Left lung (tissue), 4 donors: ENCODE measurements at regions not wholly inside any gene's neighbourhood (a gene's known extent, or its start where the extent isn't known, plus 50 kb on each side); places are given as distances from the start of the nearest gene placed in this dataset.
A peak's percentile ranks its signal among the peaks of the same experiment; 100 is the strongest.

ENCODE experiments used
- ATAC-seq: fragments of 200-7000 bp; cut with Tn5 transposase; one replicate; pipeline ENCODE4 v1.9.1; 2020; ENCODE audit warnings: moderate library complexity
- DNase-seq, 4 donors: peaks; one replicate each; pipeline ENCODE4 v3.0.0-alpha.2; 2013 to 2020
- H3K27ac ChIP-seq, 2 donors: fragments of 200-600 bp; sonication (generic) in 1 of 2; one replicate each; pipeline versions ENCODE4 v1.5.0 to v1.8.0; 2020 to 2021
- H3K27me3 ChIP-seq, 2 donors: fragments of 200-600 bp; sonication (generic) in 1 of 2; one replicate each; pipeline versions ENCODE4 v1.5.0 to v1.8.0; 2020 to 2021
- H3K36me3 ChIP-seq, 2 donors: fragments of 200-600 bp; sonication (generic) in 1 of 2; one replicate each; pipeline versions ENCODE4 v1.5.0 to v1.8.0; 2020 to 2021
- H3K4me1 ChIP-seq, 2 donors: fragments of 200-600 bp; one replicate each; pipeline ENCODE4 v1.8.0; 2021
- H3K4me3 ChIP-seq, 2 donors: fragments of 200-600 bp; sonication (generic) in 1 of 2; one replicate each; pipeline versions ENCODE4 v1.5.0 to v1.8.0; 2020 to 2021; ENCODE audit warnings: mild to moderate bottlenecking in 1 of 2
- H3K9me3 ChIP-seq, 2 donors: fragments of 200-600 bp; sonication (generic) in 1 of 2; one replicate each; pipeline versions ENCODE4 v1.5.0 to v1.8.0; 2020 to 2021
- intact Hi-C, 2 donors: fragments of 100-400 bp; cut with DNase I; formaldehyde crosslinking; loops; one replicate each; pipeline versions ENCODE4 v1.11.2 to v1.14.2; 2022
- TF ChIP-seq, protein P1 (sequence below), 2 donors: fragments of 200-600 bp; sonication (generic) in 1 of 2; IDR thresholded peaks; one replicate each; pipeline versions ENCODE4 v1.5.0 to v1.8.0; 2021; ENCODE audit warnings: antibody characterized with exemption in 2 of 2
- donor health status: DM: no; HTN: yes; CAD: no.
- donor health status: DM: no; HTN: no; CAD: no.

DNA sequence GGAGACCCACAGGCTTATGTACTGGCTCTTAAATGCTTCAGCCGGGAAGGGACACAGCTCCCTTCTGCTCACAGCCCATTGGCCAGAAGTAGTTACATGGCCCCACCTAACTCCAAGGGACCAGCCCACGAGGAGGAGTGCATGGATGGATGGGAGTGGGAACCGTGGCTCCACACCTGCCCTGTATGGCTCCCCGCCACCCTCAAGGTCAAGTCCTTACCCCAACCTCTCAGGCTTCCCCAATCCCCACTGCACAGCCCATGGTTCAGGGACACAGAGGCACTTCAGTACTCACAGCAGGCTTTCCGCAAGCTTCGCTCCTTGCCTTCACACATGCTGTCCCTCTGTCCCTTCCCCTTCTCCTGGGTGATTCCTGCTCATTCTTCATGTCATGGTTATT is 137.9 kb upstream of the KCNG1 start:
- ATAC-seq = no peak
- Histone ChIP-seq H3K27me3 (peaks cover 0 to 66% of the 10 kb centered on the region in 2 donors), H3K27ac (no peak overlapping the region), H3K9me3 (no peaks in the 10 kb centered on the region), H3K4me3 (no peak overlapping the region), H3K4me1 (no peaks in the 10 kb centered on the region), H3K36me3 (no peaks in the 10 kb centered on the region)
- DNase-seq = no peak
- TF ChIP-seq, protein P1, sequence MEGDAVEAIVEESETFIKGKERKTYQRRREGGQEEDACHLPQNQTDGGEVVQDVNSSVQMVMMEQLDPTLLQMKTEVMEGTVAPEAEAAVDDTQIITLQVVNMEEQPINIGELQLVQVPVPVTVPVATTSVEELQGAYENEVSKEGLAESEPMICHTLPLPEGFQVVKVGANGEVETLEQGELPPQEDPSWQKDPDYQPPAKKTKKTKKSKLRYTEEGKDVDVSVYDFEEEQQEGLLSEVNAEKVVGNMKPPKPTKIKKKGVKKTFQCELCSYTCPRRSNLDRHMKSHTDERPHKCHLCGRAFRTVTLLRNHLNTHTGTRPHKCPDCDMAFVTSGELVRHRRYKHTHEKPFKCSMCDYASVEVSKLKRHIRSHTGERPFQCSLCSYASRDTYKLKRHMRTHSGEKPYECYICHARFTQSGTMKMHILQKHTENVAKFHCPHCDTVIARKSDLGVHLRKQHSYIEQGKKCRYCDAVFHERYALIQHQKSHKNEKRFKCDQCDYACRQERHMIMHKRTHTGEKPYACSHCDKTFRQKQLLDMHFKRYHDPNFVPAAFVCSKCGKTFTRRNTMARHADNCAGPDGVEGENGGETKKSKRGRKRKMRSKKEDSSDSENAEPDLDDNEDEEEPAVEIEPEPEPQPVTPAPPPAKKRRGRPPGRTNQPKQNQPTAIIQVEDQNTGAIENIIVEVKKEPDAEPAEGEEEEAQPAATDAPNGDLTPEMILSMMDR (IDR thresholded peaks at IDR 0.05) = no peak
- intact Hi-C loops = no loop called here

- H3K36me3 ChIP-seq = no peaks in the 10 kb centered on the region
- TF ChIP-seq, protein P1 (IDR thresholded peaks at IDR 0.05) = no peak
- intact Hi-C loops = no loop called here
- H3K27me3 ChIP-seq = peaks cover 0 to 73% of the 10 kb centered on the region in 2 donors
- H3K9me3 ChIP-seq = no peaks in the 10 kb centered on the region
- DNase-seq (no peak), ATAC-seq (no peak)
- H3K4me1 ChIP-seq = no peaks in the 10 kb centered on the region
- H3K4me3 ChIP-seq = no peak overlapping the region
- no peak overlapping the region for H3K27ac ChIP-seq
These were observed 137.1 kb upstream of the KCNG1 start for GRCh38 chr20:51159981-51160380.

- no peak overlapping the region for H3K4me3 ChIP-seq
- intact Hi-C loops = no loop called here
- DNase-seq (no peak), ATAC-seq (no peak)
- no peaks in the 10 kb centered on the region for H3K36me3 ChIP-seq
- H3K27me3 ChIP-seq = peaks cover 0 to 77% of the 10 kb centered on the region in 2 donors
- TF ChIP-seq, protein P1 (IDR thresholded peaks at IDR 0.05) = no peak
- no peak overlapping the region for H3K27ac ChIP-seq
- H3K4me1 ChIP-seq = no peaks in the 10 kb centered on the region
- H3K9me3 ChIP-seq = no peaks in the 10 kb centered on the region
These were observed 136.4 kb upstream of the KCNG1 start for GRCh38 chr20:51159303-51159702.

DNA sequence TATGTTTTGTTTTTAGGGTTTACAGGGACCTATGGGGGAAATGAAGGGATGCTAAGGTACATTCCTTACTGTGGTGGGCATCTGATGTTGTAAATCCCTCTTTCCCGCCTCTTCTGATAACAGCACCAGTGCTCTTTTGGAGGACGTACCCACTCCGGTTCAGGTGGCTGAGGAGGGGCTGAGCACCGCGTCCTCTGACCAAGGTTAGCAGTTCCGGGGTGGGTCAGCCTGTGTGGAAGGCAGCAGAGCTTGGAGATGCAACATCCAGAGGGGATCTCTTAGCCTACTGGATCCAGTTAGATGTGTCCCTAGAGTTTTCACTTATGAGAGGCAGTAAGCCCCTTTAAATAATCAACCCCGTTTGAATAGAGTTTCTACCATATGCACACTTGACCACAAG is 135.3 kb upstream of the KCNG1 start:
- Histone ChIP-seq H3K4me3 (no peak overlapping the region), H3K36me3 (no peaks in the 10 kb centered on the region), H3K27ac (no peak overlapping the region), H3K4me1 (no peaks in the 10 kb centered on the region), H3K9me3 (no peaks in the 10 kb centered on the region), H3K27me3 (peaks cover 0 to 83% of the 10 kb centered on the region in 2 donors)
- DNase-seq = no peak
- TF ChIP-seq, protein P1 (IDR thresholded peaks at IDR 0.05) = no peak
- no peak for ATAC-seq
- intact Hi-C loops = no loop called here

DNA sequence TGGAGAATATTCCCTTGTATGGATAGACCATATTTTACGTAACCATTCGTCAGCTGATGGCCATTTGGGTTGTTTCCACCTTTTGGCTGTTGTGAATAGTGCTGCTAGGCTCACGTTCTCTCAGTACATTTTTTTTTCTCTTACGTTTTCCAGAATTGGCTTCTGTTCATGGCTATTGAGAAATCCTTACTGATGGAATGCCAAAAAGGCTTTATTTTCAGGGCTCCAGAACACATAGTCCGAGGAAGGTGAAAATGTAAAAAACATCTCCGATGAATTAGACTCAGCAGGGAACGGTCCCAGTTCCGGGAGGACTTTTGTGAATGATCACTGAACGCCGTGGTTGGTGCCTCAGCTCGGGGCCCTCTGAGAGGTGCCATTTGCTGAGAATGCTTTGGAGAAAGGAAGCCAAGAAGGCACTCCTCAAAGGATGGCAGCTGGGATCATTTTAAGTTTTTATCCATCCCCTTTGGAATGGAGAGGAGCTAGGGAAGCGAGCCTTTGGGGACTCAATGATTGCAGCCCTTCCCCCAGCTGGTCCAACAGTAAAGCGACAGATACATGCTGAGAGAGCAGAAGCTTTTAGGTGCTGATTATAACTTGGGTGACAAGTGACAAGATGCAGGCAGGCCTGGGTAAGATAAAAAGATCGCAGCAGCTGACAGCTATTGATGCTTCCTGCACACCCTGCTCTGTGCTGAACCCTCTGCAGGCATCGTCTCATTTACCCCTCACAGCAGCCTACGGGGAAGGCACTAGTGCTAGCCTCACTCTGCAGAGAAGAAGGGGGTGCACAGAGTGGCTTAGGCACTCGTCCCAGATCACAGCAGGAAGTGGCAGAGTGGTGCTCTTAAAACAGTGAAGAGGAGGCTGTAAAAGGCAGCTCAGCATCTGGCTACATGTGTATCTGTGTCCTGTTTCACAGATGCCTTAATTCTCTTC is 133.4 kb upstream of the KCNG1 start:
- intact Hi-C loops = no loop called here
- TF ChIP-seq, protein P1 (IDR thresholded peaks at IDR 0.05) = no peak
- Histone ChIP-seq H3K36me3 (no peaks in the 10 kb centered on the region), H3K9me3 (no peaks in the 10 kb centered on the region), H3K4me3 (no peak overlapping the region), H3K27me3 (peaks cover 0 to 73% of the 10 kb centered on the region in 2 donors), H3K27ac (no peak overlapping the region), H3K4me1 (no peaks in the 10 kb centered on the region)
- ATAC-seq (peak; percentile 15), DNase-seq (peak in 2 of 4 donors; percentile 73)
